ENCODE measurements at regions not wholly inside any gene's neighbourhood (a gene's known extent, or its start where the extent isn't known, plus 50 kb on each side); places are given as distances from the start of the nearest gene placed in this dataset.

DNA sequence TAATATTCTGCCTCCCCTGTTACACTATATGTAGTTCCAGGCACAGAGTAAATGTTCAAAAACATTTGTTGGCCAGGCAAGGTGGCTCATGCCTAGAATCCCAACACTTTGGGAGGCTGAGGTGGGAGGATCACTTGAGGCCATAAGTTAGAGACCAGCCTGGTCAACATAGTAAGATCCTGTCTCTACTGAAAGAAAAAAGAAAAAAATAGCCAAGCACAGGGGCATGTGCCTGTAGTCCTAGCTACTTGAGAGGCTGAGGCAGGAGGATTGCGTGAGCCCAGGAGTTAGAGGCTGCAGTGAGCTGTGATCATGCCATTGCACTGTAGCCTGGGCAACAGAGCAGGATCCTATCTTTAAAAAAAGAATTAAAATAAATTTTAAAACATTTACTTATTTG is 57.6 kb upstream of the SIM2 start:
- no peak overlapping the region for H3K4me3 ChIP-seq (ENCODE audit: severe bottlenecking)
- TF ChIP-seq, protein P1, sequence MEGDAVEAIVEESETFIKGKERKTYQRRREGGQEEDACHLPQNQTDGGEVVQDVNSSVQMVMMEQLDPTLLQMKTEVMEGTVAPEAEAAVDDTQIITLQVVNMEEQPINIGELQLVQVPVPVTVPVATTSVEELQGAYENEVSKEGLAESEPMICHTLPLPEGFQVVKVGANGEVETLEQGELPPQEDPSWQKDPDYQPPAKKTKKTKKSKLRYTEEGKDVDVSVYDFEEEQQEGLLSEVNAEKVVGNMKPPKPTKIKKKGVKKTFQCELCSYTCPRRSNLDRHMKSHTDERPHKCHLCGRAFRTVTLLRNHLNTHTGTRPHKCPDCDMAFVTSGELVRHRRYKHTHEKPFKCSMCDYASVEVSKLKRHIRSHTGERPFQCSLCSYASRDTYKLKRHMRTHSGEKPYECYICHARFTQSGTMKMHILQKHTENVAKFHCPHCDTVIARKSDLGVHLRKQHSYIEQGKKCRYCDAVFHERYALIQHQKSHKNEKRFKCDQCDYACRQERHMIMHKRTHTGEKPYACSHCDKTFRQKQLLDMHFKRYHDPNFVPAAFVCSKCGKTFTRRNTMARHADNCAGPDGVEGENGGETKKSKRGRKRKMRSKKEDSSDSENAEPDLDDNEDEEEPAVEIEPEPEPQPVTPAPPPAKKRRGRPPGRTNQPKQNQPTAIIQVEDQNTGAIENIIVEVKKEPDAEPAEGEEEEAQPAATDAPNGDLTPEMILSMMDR (IDR thresholded peaks at IDR 0.05; ENCODE audit: poor library complexity, severe bottlenecking) = no peak
- H3K9me3 ChIP-seq (ENCODE audit: severe bottlenecking) = no peaks in the 10 kb centered on the region
- H3K4me1 ChIP-seq (ENCODE audit: insufficient read depth, poor library complexity, severe bottlenecking) = no peaks in the 10 kb centered on the region
- H3K27me3 ChIP-seq (ENCODE audit: insufficient read depth, poor library complexity, severe bottlenecking) = no peaks in the 10 kb centered on the region
- DNase-seq (ENCODE audit: low spot score) (no peak), ATAC-seq (ENCODE audit: low read depth) (no peak)
- no peaks in the 10 kb centered on the region for H3K36me3 ChIP-seq (ENCODE audit: low read depth)
- no peak overlapping the region for H3K27ac ChIP-seq (ENCODE audit: poor library complexity, severe bottlenecking)

DNA sequence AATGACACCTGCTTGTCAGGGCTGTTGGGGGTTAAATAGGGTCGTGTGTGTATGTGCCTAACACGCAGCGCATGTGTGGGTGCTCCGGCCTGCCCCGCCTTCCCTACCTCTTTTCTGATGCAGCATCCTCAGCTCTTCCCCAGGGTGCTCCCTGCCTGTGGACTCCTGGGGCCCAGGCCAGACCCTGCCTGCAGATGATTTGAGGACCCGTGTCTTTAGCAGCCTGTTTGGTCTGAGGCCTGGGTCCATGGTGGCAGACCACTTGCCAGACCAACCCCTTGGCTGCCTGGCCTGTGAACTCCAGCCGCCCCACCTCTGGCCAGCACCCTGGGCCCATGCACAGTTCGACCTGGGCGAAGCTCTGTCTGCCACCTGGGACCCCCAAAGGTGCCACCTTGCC is 57.0 kb upstream of the SIM2 start:
- Histone ChIP-seq H3K36me3 (ENCODE audit: low read depth) (no peaks in the 10 kb centered on the region), H3K4me1 (ENCODE audit: insufficient read depth, poor library complexity, severe bottlenecking) (no peaks in the 10 kb centered on the region), H3K27me3 (ENCODE audit: insufficient read depth, poor library complexity, severe bottlenecking) (no peaks in the 10 kb centered on the region), H3K27ac (ENCODE audit: poor library complexity, severe bottlenecking) (no peak overlapping the region), H3K9me3 (ENCODE audit: severe bottlenecking) (no peaks in the 10 kb centered on the region), H3K4me3 (ENCODE audit: severe bottlenecking) (no peak overlapping the region)
- ATAC-seq (ENCODE audit: low read depth) (no peak), DNase-seq (ENCODE audit: low spot score) (no peak)
- TF ChIP-seq, protein P1 (IDR thresholded peaks at IDR 0.05; ENCODE audit: poor library complexity, severe bottlenecking) = no peak

DNA sequence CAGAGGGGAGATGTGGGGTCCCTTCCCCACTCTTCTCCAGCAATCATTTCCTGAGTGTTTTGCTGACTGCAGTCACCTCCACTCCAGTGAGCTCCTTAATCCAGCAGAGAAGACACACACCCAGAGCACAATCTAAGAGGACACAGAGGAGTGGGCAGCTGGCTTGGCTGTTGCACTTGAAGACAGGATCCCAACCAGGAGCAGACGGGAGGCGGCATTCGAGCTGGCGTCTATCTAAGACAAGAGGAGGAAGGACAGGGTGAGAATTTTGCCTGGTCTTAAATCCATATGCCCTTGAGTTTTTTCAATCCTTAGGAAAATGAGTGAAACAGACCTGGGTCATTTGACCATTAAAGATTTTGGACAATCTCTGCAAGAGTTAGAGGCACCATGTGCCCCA is 56.1 kb upstream of the SIM2 start:
- Histone ChIP-seq H3K4me1 (ENCODE audit: insufficient read depth, poor library complexity, severe bottlenecking) (peaks cover 5% of the 10 kb centered on the region), H3K27ac (ENCODE audit: poor library complexity, severe bottlenecking) (no peak overlapping the region), H3K36me3 (ENCODE audit: low read depth) (no peaks in the 10 kb centered on the region), H3K9me3 (ENCODE audit: severe bottlenecking) (no peaks in the 10 kb centered on the region), H3K4me3 (ENCODE audit: severe bottlenecking) (no peak overlapping the region), H3K27me3 (ENCODE audit: insufficient read depth, poor library complexity, severe bottlenecking) (no peaks in the 10 kb centered on the region)
- TF ChIP-seq, protein P1 (IDR thresholded peaks at IDR 0.05; ENCODE audit: poor library complexity, severe bottlenecking) = no peak
- DNase-seq (ENCODE audit: low spot score) (no peak), ATAC-seq (ENCODE audit: low read depth) (no peak)

DNA sequence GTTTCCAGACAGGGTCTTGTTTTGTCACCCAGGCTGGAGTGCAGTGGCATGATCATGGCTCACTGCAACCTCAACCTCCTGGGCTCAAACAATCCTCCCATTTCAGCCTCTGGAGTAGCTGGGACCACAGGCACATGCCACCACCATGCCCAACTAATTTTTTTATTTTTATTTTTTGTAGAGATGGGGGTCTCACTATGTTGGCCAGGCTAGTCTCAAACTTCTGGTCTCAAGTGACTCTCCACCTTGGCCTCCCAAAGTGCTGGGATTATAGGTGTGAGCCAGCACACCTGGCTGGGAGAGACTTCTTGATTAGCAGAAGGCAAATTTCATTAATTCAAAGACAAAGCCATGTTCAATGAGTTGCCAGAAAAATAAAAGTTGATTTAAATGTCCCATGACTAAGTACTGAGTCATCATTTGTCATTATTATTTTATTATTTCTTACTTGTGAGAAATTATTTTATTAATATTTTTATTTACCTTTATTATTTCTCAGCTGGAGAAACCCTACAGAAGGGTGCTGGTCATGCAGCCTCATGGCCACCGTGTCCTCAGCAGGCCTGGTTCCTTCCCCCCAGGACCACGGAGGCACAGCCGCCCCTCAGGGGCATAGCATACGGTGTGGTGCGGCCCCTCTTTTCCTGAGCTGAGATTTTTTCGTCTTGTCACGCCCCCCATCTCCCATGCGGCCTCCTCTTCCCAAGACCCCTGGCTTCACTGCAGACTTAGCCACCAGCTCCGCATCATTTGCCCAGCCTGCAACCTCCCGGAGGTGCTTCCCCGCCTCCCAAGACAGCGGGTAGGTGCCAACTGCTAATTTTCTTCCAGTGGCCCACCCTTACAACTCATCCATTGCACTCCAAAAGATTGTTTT is 55.3 kb upstream of the SIM2 start:
- Histone ChIP-seq H3K4me1 (ENCODE audit: insufficient read depth, poor library complexity, severe bottlenecking) (peaks cover 6% of the 10 kb centered on the region), H3K27ac (ENCODE audit: poor library complexity, severe bottlenecking) (no peak overlapping the region), H3K9me3 (ENCODE audit: severe bottlenecking) (no peaks in the 10 kb centered on the region), H3K27me3 (ENCODE audit: insufficient read depth, poor library complexity, severe bottlenecking) (no peaks in the 10 kb centered on the region), H3K4me3 (ENCODE audit: severe bottlenecking) (no peak overlapping the region), H3K36me3 (ENCODE audit: low read depth) (no peaks in the 10 kb centered on the region)
- ATAC-seq (ENCODE audit: low read depth) (no peak), DNase-seq (ENCODE audit: low spot score) (no peak)
- TF ChIP-seq, protein P1 (IDR thresholded peaks at IDR 0.05; ENCODE audit: poor library complexity, severe bottlenecking) = no peak

DNA sequence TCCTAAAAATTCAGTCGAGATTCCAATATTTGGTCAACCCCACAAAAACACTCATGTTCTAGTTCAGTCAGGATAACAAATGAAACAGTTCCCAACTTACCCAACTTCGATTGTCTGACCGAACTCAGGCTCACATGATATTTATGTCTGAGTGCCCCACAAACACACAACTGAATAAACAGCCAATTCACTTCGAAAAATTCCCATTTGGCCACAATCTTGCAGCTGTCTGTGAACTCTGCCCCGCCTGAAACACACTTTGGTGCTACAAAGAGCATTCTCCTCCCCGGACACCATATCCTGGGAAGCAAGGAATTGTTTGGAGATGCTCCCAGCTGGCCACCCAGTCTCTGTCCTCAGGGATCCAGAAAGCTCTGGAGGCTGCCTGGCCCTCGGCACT is 52.9 kb upstream of the SIM2 start:
- DNase-seq (ENCODE audit: low spot score) (no peak), ATAC-seq (ENCODE audit: low read depth) (no peak)
- Histone ChIP-seq H3K4me3 (ENCODE audit: severe bottlenecking) (no peak overlapping the region), H3K27ac (ENCODE audit: poor library complexity, severe bottlenecking) (no peak overlapping the region), H3K36me3 (ENCODE audit: low read depth) (no peaks in the 10 kb centered on the region), H3K4me1 (ENCODE audit: insufficient read depth, poor library complexity, severe bottlenecking) (peaks cover 6% of the 10 kb centered on the region), H3K9me3 (ENCODE audit: severe bottlenecking) (no peaks in the 10 kb centered on the region), H3K27me3 (ENCODE audit: insufficient read depth, poor library complexity, severe bottlenecking) (no peaks in the 10 kb centered on the region)
- TF ChIP-seq, protein P1 (IDR thresholded peaks at IDR 0.05; ENCODE audit: poor library complexity, severe bottlenecking) = no peak
